Ishikawa (cell line): ENCODE measurements at regions not wholly inside any gene's neighbourhood (a gene's known extent, or its start where the extent isn't known, plus 50 kb on each side); places are given as distances from the start of the nearest gene placed in this dataset.

Experiments used
- CEBPB ChIP-seq: IDR thresholded peaks from 2 replicates; pipeline ENCODE4 v1.6.1; 2012
- CREB1 ChIP-seq: IDR thresholded peaks from 2 replicates; pipeline ENCODE4 v1.6.1; 2012; ENCODE audit warnings: low read depth
- EGR1 ChIP-seq: IDR thresholded peaks from 2 replicates; pipeline ENCODE4 v1.6.1; 2012
- EP300 ChIP-seq: IDR thresholded peaks from 2 replicates; pipeline ENCODE4 v1.6.1; 2012; ENCODE audit warnings: borderline replicate concordance
- FOXM1 ChIP-seq: IDR thresholded peaks from 2 replicates; pipeline ENCODE4 v1.6.1; 2012; ENCODE audit warnings: low read depth, borderline replicate concordance
- NFIC ChIP-seq: IDR thresholded peaks from 2 replicates; pipeline ENCODE4 v1.6.1; 2012
- RAD21 ChIP-seq: IDR thresholded peaks from 2 replicates; pipeline ENCODE4 v1.6.1; 2012; ENCODE audit warnings: low read depth
- REST ChIP-seq: IDR thresholded peaks from 2 replicates; pipeline ENCODE4 v1.6.1; 2012; ENCODE audit warnings: low read depth, mild to moderate bottlenecking
- TAF1 ChIP-seq: IDR thresholded peaks from 2 replicates; pipeline ENCODE4 v1.6.1; 2012; ENCODE audit warnings: low read depth, mild to moderate bottlenecking
- TCF12 ChIP-seq: IDR thresholded peaks from 2 replicates; pipeline ENCODE4 v1.6.1; 2012; ENCODE audit warnings: low read depth
- TEAD4 ChIP-seq: IDR thresholded peaks from 2 replicates; pipeline ENCODE4 v1.6.1; 2012
- YY1 ChIP-seq: IDR thresholded peaks from 2 replicates; pipeline ENCODE4 v1.6.1; 2012; ENCODE audit warnings: low read depth
- ZBTB7A ChIP-seq: IDR thresholded peaks from 2 replicates; pipeline ENCODE4 v1.6.1; 2012; ENCODE audit warnings: low read depth
- TF ChIP-seq, protein P1 (sequence below): IDR thresholded peaks from 2 replicates; pipeline ENCODE4 v1.6.1; 2012

GRCh38 chr4:100869276-100869675 is 351.5 kb upstream of the EMCN start:
- TF ChIP-seq RAD21, result no peak
- no peak for TF ChIP-seq CEBPB
- TF ChIP-seq YY1, result no peak
- TF ChIP-seq TCF12, result no peak
- no peak for TF ChIP-seq FOXM1
- no peak for TF ChIP-seq ZBTB7A
- no peak for TF ChIP-seq REST
- no peak for TF ChIP-seq EGR1
- no peak for TF ChIP-seq TEAD4
- TF ChIP-seq, protein P1, sequence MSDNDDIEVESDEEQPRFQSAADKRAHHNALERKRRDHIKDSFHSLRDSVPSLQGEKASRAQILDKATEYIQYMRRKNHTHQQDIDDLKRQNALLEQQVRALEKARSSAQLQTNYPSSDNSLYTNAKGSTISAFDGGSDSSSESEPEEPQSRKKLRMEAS, result no peak
- no peak for TF ChIP-seq EP300
- TF ChIP-seq CREB1, result no peak
- TF ChIP-seq TAF1, result no peak
- TF ChIP-seq NFIC, result no peak
